ENCODE measurements at regions not wholly inside any gene's neighbourhood (a gene's known extent, or its start where the extent isn't known, plus 50 kb on each side); places are given as distances from the start of the nearest gene placed in this dataset.

DNA sequence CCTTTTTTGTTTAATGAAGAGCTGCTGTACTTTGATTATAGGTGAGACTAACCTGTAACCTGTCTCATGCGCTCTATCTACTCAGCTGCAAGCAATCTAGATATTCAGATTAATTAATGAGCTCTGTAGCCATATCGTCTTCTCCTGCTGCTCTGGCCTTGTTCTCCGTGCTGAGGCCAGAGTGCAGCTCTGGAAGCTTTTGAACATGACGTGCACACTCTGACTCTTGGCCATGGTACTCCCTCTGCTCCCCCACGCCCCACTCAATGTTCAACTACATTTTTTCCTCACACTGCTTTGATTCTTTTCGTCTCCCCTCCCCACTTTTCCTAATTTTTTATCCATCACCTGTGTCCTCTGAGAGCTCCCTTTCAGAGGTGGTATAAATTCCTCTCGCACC, 751.8 kb downstream of the FGF9 start:
- no peak for DNase-seq (ENCODE audit: low read depth in 2 of 2)

DNA sequence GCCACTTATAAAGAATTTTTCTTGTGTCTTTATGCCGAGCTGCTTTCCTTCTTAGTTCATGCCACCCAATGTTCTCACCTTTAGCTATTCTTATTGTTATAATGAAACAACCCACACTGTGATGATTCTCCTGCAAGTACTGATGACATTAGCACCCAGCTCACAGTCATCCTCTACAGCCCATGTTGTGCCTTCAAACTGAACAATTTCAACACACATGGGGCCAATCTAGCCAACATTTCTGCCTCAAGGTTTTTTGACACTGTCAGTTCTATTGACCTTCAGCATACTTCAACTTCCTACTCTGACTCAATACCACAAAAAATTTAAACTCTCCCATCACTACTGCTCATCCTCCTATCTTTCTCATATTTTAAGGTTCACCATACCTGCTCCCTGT, 752.4 kb downstream of the FGF9 start:
- DNase-seq (ENCODE audit: low read depth in 2 of 2), result no peak

DNA sequence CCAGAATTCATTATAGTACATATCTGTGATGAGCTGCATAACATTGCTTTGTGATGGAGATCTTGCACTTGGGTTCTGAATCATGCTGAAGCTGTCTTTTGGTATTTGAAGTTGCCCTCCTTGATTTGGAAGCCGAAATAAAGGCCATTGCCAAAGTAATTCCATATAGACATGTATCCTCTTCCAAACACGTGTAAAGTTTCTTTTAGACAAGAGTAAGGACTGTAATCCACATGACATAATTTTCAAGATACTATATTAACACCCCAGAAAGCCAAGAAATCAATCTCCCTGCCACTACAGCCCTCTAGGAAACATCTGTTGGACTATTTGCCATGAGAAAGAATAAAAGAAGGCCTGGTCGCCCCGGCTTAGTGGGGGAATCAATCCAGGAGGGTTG, 754.2 kb downstream of the FGF9 start:
- no peak for DNase-seq (ENCODE audit: low read depth in 2 of 2)

DNA sequence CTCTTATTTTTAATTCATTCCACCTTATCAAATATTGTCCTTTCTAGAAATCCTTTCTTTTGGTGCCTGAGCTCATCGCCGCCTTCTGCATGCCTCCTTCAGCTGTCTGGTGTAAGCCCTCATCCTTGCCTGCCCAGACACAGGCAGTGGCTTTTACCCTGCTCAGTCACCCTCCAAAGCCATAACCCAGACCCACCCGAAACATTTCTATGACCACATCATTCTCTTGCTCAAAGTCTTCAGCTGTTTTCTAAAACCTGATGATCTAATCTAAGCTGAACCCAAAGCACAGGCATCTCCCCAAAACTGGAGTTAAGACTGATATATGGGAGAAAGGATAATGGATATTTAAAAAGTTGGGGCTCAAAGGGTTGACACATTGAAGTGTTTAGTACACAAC, 753.7 kb upstream of the SGCG start:
- no peak for DNase-seq (ENCODE audit: low read depth in 2 of 2)

- no peak for DNase-seq (ENCODE audit: low read depth in 2 of 2)
Observed at GRCh38 chr13:22427783-22428182, 753.0 kb upstream of the SGCG start.

DNA sequence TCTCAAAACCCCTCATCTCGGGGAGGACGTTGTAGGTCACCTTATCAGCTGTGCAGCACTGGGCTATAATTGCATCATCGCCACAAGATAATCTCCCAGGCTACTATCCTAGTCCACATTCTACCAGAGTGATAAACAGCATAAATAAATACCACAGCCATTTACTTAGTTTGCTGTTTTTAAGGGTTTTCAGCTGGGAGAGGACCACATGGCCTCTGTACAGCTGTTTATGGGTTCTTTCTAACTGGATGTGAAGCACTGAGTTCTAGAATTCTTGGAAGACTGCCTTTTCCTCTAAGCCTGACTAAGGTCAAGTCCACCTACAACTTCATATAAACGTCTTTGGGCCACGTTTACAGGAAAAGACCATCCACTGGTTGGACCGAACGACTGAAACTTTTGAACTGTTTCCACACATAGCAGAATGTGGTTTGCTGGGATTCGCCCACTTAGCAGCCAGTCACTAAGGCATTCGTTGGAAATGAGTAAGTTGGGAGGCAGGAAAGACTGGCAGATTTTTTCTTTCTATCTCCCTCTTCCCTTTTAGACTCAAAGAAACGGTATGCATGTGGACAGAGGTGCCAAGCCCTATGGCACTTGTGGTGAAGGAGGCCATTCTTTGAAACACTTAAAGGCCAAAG, 752.5 kb upstream of the SGCG start:
- DNase-seq (ENCODE audit: low read depth in 2 of 2), result no peak

DNA sequence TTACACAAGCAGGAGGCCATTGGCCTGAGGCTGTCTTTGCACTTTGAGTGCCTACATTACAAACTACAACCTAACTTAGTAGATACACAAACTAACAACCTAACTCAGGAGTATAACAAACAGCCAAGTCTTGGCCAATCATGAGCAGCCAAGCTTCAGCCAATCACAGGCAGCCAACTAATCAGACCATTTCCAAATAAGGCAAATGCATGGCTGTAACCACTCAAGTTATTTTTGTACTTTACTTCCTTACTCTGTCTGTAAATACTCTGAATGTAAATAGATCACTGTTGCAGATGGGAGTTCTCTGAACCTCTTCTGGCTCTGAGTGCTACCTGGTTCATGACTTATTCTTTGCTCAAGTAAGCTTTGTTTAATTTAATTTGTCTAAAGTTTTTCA, 748.1 kb upstream of the SGCG start:
- no peak for DNase-seq (ENCODE audit: low read depth in 2 of 2)

- no peak for DNase-seq (ENCODE audit: low read depth in 2 of 2)
Observed at GRCh38 chr13:22447132-22447886, 733.5 kb upstream of the SGCG start.

DNA sequence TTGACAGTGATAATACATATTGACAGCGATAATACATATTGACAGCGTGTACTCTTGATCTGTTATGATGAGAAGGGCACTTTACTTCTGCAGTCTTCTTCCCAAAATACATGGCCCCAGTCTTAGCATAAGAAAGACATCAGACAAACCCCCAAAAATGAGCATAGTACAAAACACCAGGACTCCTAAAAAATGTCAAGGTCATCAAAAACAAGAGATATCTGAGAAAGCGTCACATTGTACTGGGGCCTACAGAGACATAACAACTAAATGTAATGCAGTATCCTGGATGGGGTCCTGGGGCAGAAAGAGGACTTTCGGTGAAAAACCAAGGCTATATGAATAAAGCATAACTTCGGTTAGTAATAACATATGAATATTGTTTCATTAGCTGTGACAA, 731.5 kb upstream of the SGCG start:
- DNase-seq (ENCODE audit: low read depth in 2 of 2), result no peak

DNA sequence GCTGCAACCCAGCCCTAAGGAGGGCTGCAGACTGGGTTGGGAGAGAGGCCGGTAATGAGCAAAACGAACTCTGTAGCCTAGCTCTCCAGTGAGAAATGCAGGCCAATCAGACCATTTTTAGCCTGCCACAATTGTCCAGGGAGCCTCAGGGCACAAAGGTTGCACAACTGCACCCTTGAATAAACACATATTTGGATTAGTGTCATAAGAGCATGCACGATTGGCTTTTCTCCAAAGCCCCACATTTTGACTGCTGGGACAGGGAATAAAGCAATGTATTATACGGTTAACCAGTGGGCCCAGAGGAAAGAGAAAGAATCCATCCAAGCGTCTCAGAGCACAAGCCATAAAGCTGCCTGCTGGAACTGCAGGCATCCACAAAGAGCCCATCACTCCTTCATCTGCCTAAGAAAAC, 729.4 kb upstream of the SGCG start:
- no peak for DNase-seq (ENCODE audit: low read depth in 2 of 2)

GRCh38 chr13:22454586-22454985, 726.2 kb upstream of the SGCG start:
- no peak for DNase-seq (ENCODE audit: low read depth in 2 of 2)

- no peak for DNase-seq (ENCODE audit: low read depth in 2 of 2)
Observed at GRCh38 chr13:22455036-22455435, 725.7 kb upstream of the SGCG start.

DNA sequence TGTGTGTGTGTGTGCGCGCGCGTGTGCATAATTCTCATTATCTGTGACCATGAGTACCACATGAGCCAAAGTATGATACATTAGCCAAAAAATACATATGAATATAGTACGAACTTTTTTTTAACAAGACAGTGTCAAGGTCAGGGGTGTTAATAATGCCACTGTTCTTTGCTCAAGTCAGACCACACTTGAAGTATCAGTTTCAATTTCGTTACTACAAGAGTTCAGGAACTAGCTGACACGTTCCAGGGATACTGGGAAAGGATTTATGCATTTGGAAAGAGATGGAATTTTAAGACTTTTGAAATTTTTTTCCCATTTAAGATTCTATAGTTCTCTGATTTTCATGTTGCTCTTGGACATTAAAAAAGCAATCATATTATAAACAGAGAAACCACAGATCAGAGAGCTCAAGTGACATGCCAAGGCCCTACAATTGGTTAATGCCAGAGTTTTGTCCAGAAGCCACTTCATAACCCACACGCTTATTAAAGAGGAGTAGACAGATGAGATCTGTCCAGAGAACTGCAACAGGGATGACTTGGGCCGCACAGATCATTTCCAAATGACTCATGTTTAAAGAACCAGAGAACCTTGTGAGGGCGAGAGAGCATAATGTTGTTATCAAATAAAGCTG, 718.8 kb upstream of the SGCG start:
- DNase-seq (ENCODE audit: low read depth in 2 of 2), result no peak

DNA sequence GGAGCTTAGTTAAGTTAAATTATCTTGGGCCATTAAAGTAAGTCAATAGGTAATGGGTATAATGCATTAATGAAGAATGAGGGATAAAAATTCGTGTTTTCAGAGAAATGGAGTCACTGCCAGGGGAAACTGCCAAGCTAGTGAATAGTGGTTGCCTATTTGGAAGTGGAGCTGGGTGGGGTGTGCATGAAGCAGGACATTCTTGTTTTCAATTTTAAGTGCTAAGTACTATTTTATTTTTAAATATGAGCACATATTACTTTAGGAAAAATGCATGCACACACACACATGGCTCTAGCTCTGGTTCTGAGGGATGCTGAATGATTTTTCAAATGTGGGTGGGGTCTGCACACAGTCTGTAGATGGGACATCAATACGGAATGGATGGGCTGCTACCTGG, 717.7 kb upstream of the SGCG start:
- no peak for DNase-seq (ENCODE audit: low read depth in 2 of 2)

DNA sequence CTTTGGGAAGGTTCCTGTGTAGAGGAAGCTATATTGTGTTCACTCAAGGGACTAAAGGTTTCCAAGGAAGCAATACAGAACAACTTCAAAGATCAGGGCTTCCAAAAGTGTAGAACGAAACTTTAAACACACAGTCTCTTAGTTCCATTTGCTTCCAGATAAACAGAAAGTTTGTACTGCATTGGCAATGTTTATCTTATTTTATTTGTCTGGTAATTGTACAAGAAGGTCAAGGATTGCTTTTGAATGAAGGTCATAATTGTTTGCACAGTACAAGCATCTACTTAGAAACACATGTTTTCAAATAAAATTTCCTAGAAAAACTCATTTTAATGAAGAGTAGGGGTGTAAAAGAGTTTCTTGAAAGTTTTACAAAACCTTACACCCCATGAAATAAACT, 712.7 kb upstream of the SGCG start:
- no peak for DNase-seq (ENCODE audit: low read depth in 2 of 2)

- DNase-seq (ENCODE audit: low read depth in 2 of 2), result no peak
Observed at GRCh38 chr13:22468824-22469223, 712.0 kb upstream of the SGCG start.

DNA sequence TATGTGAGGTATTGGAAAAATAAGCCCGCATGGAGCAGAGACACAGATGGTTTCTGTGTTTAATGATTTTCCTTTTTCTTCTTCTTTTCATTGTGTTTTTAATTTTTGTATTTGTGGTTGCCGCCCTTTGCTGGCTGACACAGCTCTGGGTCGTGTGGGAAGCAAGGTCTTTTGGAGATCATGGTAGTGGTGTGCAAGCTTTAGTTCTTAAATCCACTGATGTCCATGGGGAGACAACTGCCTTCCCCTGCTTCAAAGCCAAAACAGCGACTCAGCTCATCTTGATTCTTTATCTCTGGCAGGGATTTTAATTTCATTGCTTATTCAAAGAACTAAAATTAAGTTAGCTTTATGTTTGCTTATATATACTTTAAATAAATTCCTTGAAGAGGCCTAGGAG, 711.3 kb upstream of the SGCG start:
- no peak for DNase-seq (ENCODE audit: low read depth in 2 of 2)

- no peak for DNase-seq (ENCODE audit: low read depth in 2 of 2)
Observed at GRCh38 chr13:22470075-22470474, 710.7 kb upstream of the SGCG start.

- DNase-seq (ENCODE audit: low read depth in 2 of 2), result no peak
Observed at GRCh38 chr13:22482496-22483000, 698.2 kb upstream of the SGCG start.

- no peak for DNase-seq (ENCODE audit: low read depth in 2 of 2)
Observed at GRCh38 chr13:22483276-22483675, 697.5 kb upstream of the SGCG start.

DNA sequence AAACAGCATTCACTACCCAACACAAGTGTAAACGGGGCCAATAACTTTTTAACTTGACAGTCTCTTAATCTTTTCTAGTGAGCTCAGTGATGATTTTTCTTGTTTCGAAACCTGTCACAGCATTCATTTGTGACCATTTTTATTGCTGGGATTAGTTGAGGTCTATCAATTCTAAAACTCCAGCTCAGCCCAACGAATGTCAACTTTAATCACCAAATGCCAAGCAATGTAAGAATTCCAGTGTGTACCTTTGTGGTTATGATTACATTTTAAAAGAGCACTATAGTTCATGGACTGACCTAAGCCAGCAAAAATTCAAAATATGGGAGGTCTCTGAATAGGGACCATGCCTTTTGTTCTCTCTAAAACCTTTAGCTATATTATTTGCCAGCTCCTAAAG, 694.3 kb upstream of the SGCG start:
- DNase-seq (ENCODE audit: low read depth in 2 of 2), result no peak

- DNase-seq (ENCODE audit: low read depth in 2 of 2), result no peak
Observed at GRCh38 chr13:22487932-22488331, 692.8 kb upstream of the SGCG start.

GRCh38 chr13:22489771-22490170, 691.0 kb upstream of the SGCG start:
- DNase-seq (ENCODE audit: low read depth in 2 of 2), result no peak

Data from lung microvascular endothelial cell (primary cell).